K562 (cell line): ENCODE measurements at regions not wholly inside any gene's neighbourhood (a gene's known extent, or its start where the extent isn't known, plus 50 kb on each side); places are given as distances from the start of the nearest gene placed in this dataset.

Experiments
- ATAC-seq: fragments of 200-7000 bp; cut with Tn5 transposase; 3 replicates; pipeline ENCODE4 v1.9.1; 2020; ENCODE audit warnings: moderate library complexity
- BruUV-seq: library from RNA; stranded (reverse); fragments of 400-500 nt; replicated peaks from 2 replicates; lab custom pipeline; 2021; lab: Mats Ljungman, UMichigan
- CTCF ChIA-PET: fragments of 300-600 bp; formaldehyde crosslinking; extraction: SDS; loops from one replicate; lab custom pipeline; 2021; ENCODE audit warnings: low intra/inter-chr PET ratio; lab: Yijun Ruan, JAX
- POLR2A ChIA-PET: fragments of 300-600, 350-650 bp; sonication (Branson Sonifier 250); formaldehyde crosslinking; extraction: SDS; loops from one replicate; lab custom pipeline; 2021; ENCODE audit warnings: antibody characterized with exemption, inconsistent platforms; lab: Yijun Ruan, JAX
- DNase-seq, 4 experiments: peaks; one replicate each; pipeline versions ENCODE4 v3.0.0 to v3.0.0-alpha.2; 2011 to 2018; ENCODE audit warnings: low spot score in 3 of 4, mixed read lengths in 3 of 4; ENCODE audit errors: extremely low read depth in 1 of 4
- FAIRE-seq: peaks from 2 replicates; lab custom pipeline; 2011; peaks lifted over from hg19 to GRCh38; lab: Jason Lieb, UNC
- H2AFZ ChIP-seq: 2 replicates; pipeline ENCODE4 v1.6.0; 2011; ENCODE audit warnings: low read depth, low read length, control low read depth, inconsistent platforms
- H3K27ac ChIP-seq: fragments of 200-600 bp; 3 replicates; pipeline ENCODE4 v1.8.0; 2011; ENCODE audit warnings: low read depth, mild to moderate bottlenecking, control low read depth, inconsistent platforms, low read length, moderate library complexity, mixed read lengths; ENCODE audit errors: extremely low read depth
- H3K27me3 ChIP-seq, 2 experiments: fragments of 300-600 bp in 1 of 2; 2 replicates in 1 of 2; 3 replicates in 1 of 2; pipeline versions ENCODE4 v1.6.0 to v1.8.0; 2011; ENCODE audit warnings: inconsistent platforms in 2 of 2, low read length in 2 of 2, mild to moderate bottlenecking in 1 of 2, mixed read lengths in 1 of 2, moderate library complexity in 1 of 2; ENCODE audit not compliant: control insufficient read depth in 2 of 2, insufficient read depth in 2 of 2
- H3K36me3 ChIP-seq: fragments of 300-600 bp; 3 replicates; pipeline ENCODE4 v1.8.0; 2011; ENCODE audit warnings: mild to moderate bottlenecking, low read length, inconsistent platforms; ENCODE audit not compliant: control insufficient read depth, insufficient read depth
- H3K4me1 ChIP-seq, 2 experiments: fragments of 200-600 bp in 1 of 2; replicated peaks in 1 of 2; 2 replicates in 1 of 2; 3 replicates in 1 of 2; pipeline versions ENCODE4 v1.5.1 to v1.8.0; 2011; ENCODE audit warnings: inconsistent platforms in 2 of 2, low read length in 2 of 2, mild to moderate bottlenecking in 1 of 2, mixed read lengths in 1 of 2, moderate library complexity in 1 of 2; ENCODE audit not compliant: control insufficient read depth in 2 of 2, insufficient read depth in 2 of 2
- H3K4me2 ChIP-seq: 2 replicates; pipeline ENCODE4 v1.6.1; 2011; ENCODE audit warnings: low read length, control low read depth, inconsistent platforms, mixed read lengths; ENCODE audit not compliant: insufficient read depth
- H3K4me3 ChIP-seq: fragments of 200-600 bp; sonication (generic), shearing (Covaris generic); 2 replicates; pipeline ENCODE4 v1.5.1; 2016; ENCODE audit warnings: control low read depth, inconsistent platforms
- H3K79me2 ChIP-seq: fragments of 200-600 bp; 3 replicates; pipeline ENCODE4 v1.8.0; 2011; ENCODE audit warnings: low read length, inconsistent platforms; ENCODE audit not compliant: control insufficient read depth, insufficient read depth
- H3K9ac ChIP-seq, 2 experiments: 2 replicates each; pipeline versions ENCODE4 v1.6.0 to v1.6.1; 2011; ENCODE audit warnings: low read depth in 2 of 2, low read length in 2 of 2, control low read depth in 1 of 2, inconsistent platforms in 1 of 2, mild to moderate bottlenecking in 1 of 2, mixed read lengths in 1 of 2; ENCODE audit not compliant: insufficient read depth in 1 of 2
- H3K9me1 ChIP-seq: one replicate; pipeline ENCODE4 v1.6.0; 2011; ENCODE audit warnings: inconsistent platforms, mild to moderate bottlenecking, low read length, moderate library complexity; ENCODE audit not compliant: control insufficient read depth, insufficient read depth
- H3K9me3 ChIP-seq: replicated peaks from 2 replicates; pipeline ENCODE4 v1.5.1; 2011; ENCODE audit warnings: low read depth, low read length, inconsistent platforms; ENCODE audit not compliant: control insufficient read depth, insufficient read depth
- H4K20me1 ChIP-seq: replicated peaks from 2 replicates; pipeline ENCODE4 v1.6.1; 2011; ENCODE audit warnings: low read length, inconsistent platforms, mixed read lengths; ENCODE audit not compliant: control insufficient read depth, insufficient read depth
- ATF3 ChIP-seq, 2 experiments: fragments of 450-650 bp in 1 of 2; sonication (generic) in 1 of 2; formaldehyde crosslinking in 1 of 2; IDR thresholded peaks in 1 of 2; conservative IDR thresholded peaks in 1 of 2; 2 replicates each; pipeline versions ENCODE4 v1.6.1 to v1.8.1; 2016 to 2023; ENCODE audit warnings: mild to moderate bottlenecking in 2 of 2, moderate library complexity in 2 of 2, inconsistent platforms in 1 of 2, missing genetic modification reagents in 1 of 2
- CBFB ChIP-seq: sonication (generic); formaldehyde crosslinking; IDR thresholded peaks from 2 replicates; pipeline ENCODE4 v1.4.0; 2020; ENCODE audit warnings: mild to moderate bottlenecking, missing genetic modification reagents
- CEBPZ ChIP-seq: fragments of 150-350 bp; IDR thresholded peaks from 2 replicates; pipeline ENCODE4 v1.6.1; 2014; ENCODE audit warnings: low read depth, mild to moderate bottlenecking, low read length, borderline replicate concordance
- HMG20A ChIP-seq: fragments of 450-650 bp; formaldehyde crosslinking; conservative IDR thresholded peaks from 2 replicates; pipeline ENCODE4 v1.4.0; 2020; ENCODE audit warnings: mild to moderate bottlenecking, mixed read lengths
- MAFK ChIP-seq: IDR thresholded peaks from 2 replicates; pipeline ENCODE4 v1.6.1; 2011; ENCODE audit warnings: low read length, improper control_type of control experiment
- MBD2 ChIP-seq: sonication (generic); IDR thresholded peaks from 2 replicates; pipeline ENCODE4 v1.6.1; 2016; ENCODE audit warnings: low read depth, borderline replicate concordance
- PTRF ChIP-seq: fragments of 450-650 bp; IDR thresholded peaks from 2 replicates; pipeline ENCODE4 v1.6.1; 2016; ENCODE audit warnings: mild to moderate bottlenecking, missing genetic modification characterization, missing compliant biosample characterization
- RAD51 ChIP-seq: fragments of 450-650 bp; IDR thresholded peaks from 2 replicates; pipeline ENCODE4 v1.7.1; 2016; ENCODE audit warnings: low read depth, mild to moderate bottlenecking, borderline replicate concordance
- RB1 ChIP-seq: fragments of 450-650 bp; IDR thresholded peaks from 2 replicates; pipeline ENCODE4 v1.6.1; 2017; ENCODE audit warnings: low read depth, mild to moderate bottlenecking
- SIN3B ChIP-seq: fragments of 450-650 bp; IDR thresholded peaks from 2 replicates; pipeline ENCODE4 v1.6.1; 2017; ENCODE audit warnings: low read depth, mild to moderate bottlenecking, moderate library complexity
- SMC3 ChIP-seq: conservative IDR thresholded peaks from 2 replicates; pipeline ENCODE4 v1.6.1; 2011; ENCODE audit warnings: low read depth, low read length, improper control_type of control experiment; ENCODE audit not compliant: insufficient read depth
- SRSF9 ChIP-seq: fragments of 200-400 bp; formaldehyde crosslinking; IDR thresholded peaks from 2 replicates; pipeline ENCODE4 v1.6.1; 2017; ENCODE audit warnings: low read depth, low read length, borderline replicate concordance
- ZBTB12 ChIP-seq: fragments of 250-450 bp; sonication (Bioruptor Pico); IDR thresholded peaks from 2 replicates; pipeline ENCODE4 v1.4.0; 2020
- ZBTB7A ChIP-seq: IDR thresholded peaks from 2 replicates; pipeline ENCODE4 v1.6.1; 2011; ENCODE audit warnings: low read depth, mild to moderate bottlenecking, low read length, moderate library complexity, borderline replicate concordance; ENCODE audit not compliant: control insufficient read depth
- ZNF445 ChIP-seq: fragments of 250-450 bp; sonication (Bioruptor Pico); IDR thresholded peaks from 2 replicates; pipeline ENCODE4 v1.4.0; 2020; ENCODE audit warnings: low read depth, mild to moderate bottlenecking, moderate library complexity
- ZNF699 ChIP-seq: fragments of 250-450 bp; sonication (Bioruptor Pico); IDR thresholded peaks from 2 replicates; pipeline ENCODE4 v1.8.0; 2021; ENCODE audit warnings: mild to moderate bottlenecking, moderate library complexity; ENCODE audit not compliant: insufficient replicate concordance
- WGBS: fragments of 100-300 bp; shearing (Covaris generic); methylation state at CpG from one replicate; pipeline ENCODE4 v1.1.6; 2016; ENCODE audit warnings: low coverage, mixed read lengths; ENCODE audit not compliant: insufficient coverage; ENCODE audit errors: missing lambda C conversion rate; 5-methylcytosine and 5-hydroxymethylcytosine counted together
- in situ Hi-C: fragments of 300-500 bp; cut with MboI; formaldehyde crosslinking; loops from 4 replicates; pipeline ENCODE4 v1.15.0; 2018; ENCODE audit warnings: inconsistent platforms, mixed read lengths
- intact Hi-C: fragments of 100-400 bp; cut with micrococcal nuclease; formaldehyde crosslinking; loops from 2 replicates; pipeline ENCODE4 v1.14.2; 2022

GRCh38 chr18:24897461-24897860, 437.0 kb downstream of the HRH4 start:
- intact Hi-C loops (no loop called here), in situ Hi-C loops (no loop called here)
- no peak overlapping the region for H3K4me2 ChIP-seq
- H3K27ac ChIP-seq, result no peak overlapping the region
- no peaks in the 10 kb centered on the region for H3K27me3 ChIP-seq
- no peak overlapping the region for H3K4me3 ChIP-seq
- ChIA-PET CTCF (no interaction called here), POLR2A (no interaction called here)
- TF ChIP-seq CBFB, result no peak
- TF ChIP-seq SMC3, result no peak
- no peak for TF ChIP-seq MAFK
- no peak for TF ChIP-seq RAD51
- TF ChIP-seq RB1, result no peak
- TF ChIP-seq ZNF699 (CRISPR knock-in tag), result no peak
- no peak for TF ChIP-seq ZBTB7A
- TF ChIP-seq ATF3 (IDR thresholded peaks at IDR 0.05), result no peak
- TF ChIP-seq ATF3 (CRISPR knock-in tag; conservative IDR thresholded peaks at IDR 0.05), result no peak
- TF ChIP-seq SRSF9, result no peak
- TF ChIP-seq SIN3B, result no peak
- no peak for TF ChIP-seq PTRF (tag)
- TF ChIP-seq ZNF445 (CRISPR knock-in tag), result no peak
- TF ChIP-seq MBD2, result no peak
- no peak for TF ChIP-seq ZBTB12 (CRISPR knock-in tag)
- TF ChIP-seq HMG20A (CRISPR knock-in tag), result no peak
- TF ChIP-seq CEBPZ, result no peak
- H3K9ac ChIP-seq, result no peak overlapping the region
- BruUV-seq, result no TSS peak
- FAIRE-seq, result no peak
- no peaks in the 10 kb centered on the region for H3K4me1 ChIP-seq
- no peak overlapping the region for H2AFZ ChIP-seq
- H3K9me1 ChIP-seq, result no peaks in the 10 kb centered on the region
- no peaks in the 10 kb centered on the region for H3K9me3 ChIP-seq
- H3K79me2 ChIP-seq, result no peaks in the 10 kb centered on the region
- 0% methylated on average over 1 of the region's 1 CpG for WGBS
- ATAC-seq, result no peak
- H4K20me1 ChIP-seq, result no peaks in the 10 kb centered on the region
- H3K36me3 ChIP-seq, result no peaks in the 10 kb centered on the region
- no peak for DNase-seq
